ENCODE measurements at regions not wholly inside any gene's neighbourhood (a gene's known extent, or its start where the extent isn't known, plus 50 kb on each side); places are given as distances from the start of the nearest gene placed in this dataset.

DNA sequence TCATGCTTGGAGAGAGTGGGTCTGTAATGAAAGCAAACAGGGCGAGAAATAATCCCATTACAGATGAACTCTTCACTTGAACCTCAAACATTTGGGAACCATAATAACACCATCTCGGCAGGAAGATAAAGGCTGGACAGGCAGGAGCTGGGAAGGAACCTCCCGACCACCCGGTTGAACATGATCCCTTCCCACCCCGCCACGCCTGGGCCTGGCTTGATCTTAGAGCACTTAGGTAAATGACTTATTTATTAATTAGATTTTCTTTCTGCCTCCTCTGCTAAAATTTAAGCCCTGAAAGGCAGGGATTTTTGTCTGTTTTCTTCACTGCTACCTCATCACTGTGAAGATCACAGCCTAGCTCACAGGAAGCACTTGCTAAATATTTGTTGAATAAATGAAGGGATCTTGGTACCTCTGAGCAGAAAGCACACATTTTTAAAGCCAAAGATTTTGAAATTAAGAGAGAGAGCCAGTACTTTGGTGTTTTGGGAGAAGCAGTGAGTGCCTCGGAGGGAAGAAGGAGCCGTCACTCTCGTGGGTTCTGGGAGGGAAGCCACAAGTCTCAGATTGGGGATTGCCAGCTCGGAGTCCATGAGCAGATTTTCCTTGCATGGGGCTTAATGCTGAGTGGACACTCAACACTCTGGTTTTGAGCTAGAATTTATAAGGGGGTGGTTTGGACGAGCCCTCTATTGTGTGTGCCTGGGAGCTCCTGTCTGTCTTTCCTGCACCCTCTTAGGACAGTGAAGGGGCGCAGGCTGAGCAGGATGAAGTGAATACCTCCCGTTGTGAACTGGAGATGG, 133.3 kb downstream of the MACROH2A1 start:
- POLR2A ChIA-PET: no interaction called here
- no peak for TF ChIP-seq ESRRA (IDR thresholded peaks at IDR 0.05; ENCODE audit: borderline replicate concordance, low read length)
- no peak for TF ChIP-seq JUN (IDR thresholded peaks at IDR 0.05)
- no peak for TF ChIP-seq CBX8 (IDR thresholded peaks at IDR 0.05)
- TF ChIP-seq HOXB13 (CRISPR knock-in tag; IDR thresholded peaks at IDR 0.05; ENCODE audit: low read depth): no peak
- TF ChIP-seq, protein P1, sequence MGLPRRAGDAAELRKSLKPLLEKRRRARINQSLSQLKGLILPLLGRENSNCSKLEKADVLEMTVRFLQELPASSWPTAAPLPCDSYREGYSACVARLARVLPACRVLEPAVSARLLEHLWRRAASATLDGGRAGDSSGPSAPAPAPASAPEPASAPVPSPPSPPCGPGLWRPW (IDR thresholded peaks at IDR 0.05): no peak
- TF ChIP-seq, protein P2, sequence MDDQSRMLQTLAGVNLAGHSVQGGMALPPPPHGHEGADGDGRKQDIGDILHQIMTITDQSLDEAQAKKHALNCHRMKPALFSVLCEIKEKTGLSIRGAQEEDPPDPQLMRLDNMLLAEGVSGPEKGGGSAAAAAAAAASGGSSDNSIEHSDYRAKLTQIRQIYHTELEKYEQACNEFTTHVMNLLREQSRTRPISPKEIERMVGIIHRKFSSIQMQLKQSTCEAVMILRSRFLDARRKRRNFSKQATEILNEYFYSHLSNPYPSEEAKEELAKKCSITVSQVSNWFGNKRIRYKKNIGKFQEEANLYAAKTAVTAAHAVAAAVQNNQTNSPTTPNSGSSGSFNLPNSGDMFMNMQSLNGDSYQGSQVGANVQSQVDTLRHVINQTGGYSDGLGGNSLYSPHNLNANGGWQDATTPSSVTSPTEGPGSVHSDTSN (IDR thresholded peaks at IDR 0.05): no peak
- no peak for TF ChIP-seq BHLHE40 (IDR thresholded peaks at IDR 0.05; ENCODE audit: low read depth, low read length)
- ATAC-seq (no peak; a peak in 1 of 6 replicates), FAIRE-seq (no peak), DNase-seq (ENCODE audit: low read depth in 1 of 2, low spot score in 1 of 2) (no peak)
- no peak overlapping the region for H3K4me3 ChIP-seq
- H3K9me3 ChIP-seq: peaks cover 12% of the 10 kb centered on the region; the same call in 2 of the 3 replicates
- CTCF ChIA-PET: interaction anchor here (1.5 to 1.9 kb wide), 2 partner anchors 8 to 207 kb away, joined by 3 to 7 read pairs; no protein-coding TSS in a partner anchor
- H3K4me1 ChIP-seq: peaks cover 26% of the 10 kb centered on the region
- no peak overlapping the region for H3K4me2 ChIP-seq
- peak overlapping the region in 1 of 2 experiments; percentile 75; a peak in 3 of 6 replicates for H3K27ac ChIP-seq
- 86% methylated on average over 13 of the region's 13 CpGs for WGBS (ENCODE audit: missing lambda C conversion rate)

DNA sequence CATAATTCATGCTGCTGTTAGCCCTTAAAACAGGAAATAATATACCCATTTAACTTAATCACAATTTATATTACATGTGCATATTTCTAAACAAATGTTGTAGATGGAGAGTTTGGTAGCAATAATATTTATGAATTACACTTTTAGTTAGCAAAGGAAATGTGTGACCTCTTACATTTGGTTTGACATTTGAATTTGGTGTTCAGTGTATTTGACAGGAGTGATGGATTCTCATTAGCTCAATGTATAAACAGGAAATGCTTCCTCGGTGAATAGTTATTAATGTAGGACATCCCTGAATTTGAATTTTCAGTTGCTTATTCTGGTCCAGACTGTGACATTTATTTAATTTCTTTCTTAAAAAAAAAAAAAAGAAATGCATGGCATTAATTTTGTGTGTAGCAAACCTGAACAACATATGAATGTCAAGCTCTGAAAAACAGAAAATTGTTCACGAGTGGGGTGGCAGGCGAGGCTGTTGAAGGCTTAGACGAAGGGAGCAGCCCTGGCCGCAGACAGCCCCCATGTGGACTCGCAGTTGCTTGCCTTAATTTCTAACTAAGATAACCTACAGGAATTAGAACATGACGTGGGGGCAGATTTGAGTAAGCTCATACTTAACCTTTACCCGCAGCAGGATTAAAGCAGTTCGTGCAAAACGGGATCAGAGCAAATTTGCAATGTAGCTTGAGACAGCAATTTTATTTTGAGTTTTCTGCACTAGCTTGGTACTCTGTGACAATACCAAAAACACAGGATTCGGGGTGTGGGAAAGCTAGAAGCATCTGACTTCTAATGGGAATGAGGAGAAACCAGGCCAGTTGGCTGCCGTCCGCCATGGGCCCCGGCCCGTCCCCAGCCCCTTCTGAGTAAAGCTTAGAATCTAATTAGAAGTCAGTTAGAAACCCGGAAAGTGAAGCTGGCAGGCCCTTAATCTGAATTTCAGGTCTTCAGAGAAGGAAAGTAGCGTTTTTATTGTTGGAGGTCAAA, 134.3 kb downstream of the MACROH2A1 start:
- peaks cover 26% of the 10 kb centered on the region for H3K4me1 ChIP-seq
- WGBS (ENCODE audit: missing lambda C conversion rate): 78% methylated on average over 17 of the region's 17 CpGs
- no peak for DNase-seq (ENCODE audit: low read depth in 1 of 2, low spot score in 1 of 2)
- H3K9me3 ChIP-seq: peaks cover 22% of the 10 kb centered on the region; the same call in 2 of the 3 replicates
- no peak overlapping the region for H3K4me3 ChIP-seq
- no peak for FAIRE-seq
- H3K27ac ChIP-seq: peak overlapping the region; percentile 68 to 79; a peak in 5 of 6 replicates
- H3K4me2 ChIP-seq: peak overlapping the region; percentile 52; the same call in 1 of the 3 replicates
- TF ChIP-seq, protein P3, sequence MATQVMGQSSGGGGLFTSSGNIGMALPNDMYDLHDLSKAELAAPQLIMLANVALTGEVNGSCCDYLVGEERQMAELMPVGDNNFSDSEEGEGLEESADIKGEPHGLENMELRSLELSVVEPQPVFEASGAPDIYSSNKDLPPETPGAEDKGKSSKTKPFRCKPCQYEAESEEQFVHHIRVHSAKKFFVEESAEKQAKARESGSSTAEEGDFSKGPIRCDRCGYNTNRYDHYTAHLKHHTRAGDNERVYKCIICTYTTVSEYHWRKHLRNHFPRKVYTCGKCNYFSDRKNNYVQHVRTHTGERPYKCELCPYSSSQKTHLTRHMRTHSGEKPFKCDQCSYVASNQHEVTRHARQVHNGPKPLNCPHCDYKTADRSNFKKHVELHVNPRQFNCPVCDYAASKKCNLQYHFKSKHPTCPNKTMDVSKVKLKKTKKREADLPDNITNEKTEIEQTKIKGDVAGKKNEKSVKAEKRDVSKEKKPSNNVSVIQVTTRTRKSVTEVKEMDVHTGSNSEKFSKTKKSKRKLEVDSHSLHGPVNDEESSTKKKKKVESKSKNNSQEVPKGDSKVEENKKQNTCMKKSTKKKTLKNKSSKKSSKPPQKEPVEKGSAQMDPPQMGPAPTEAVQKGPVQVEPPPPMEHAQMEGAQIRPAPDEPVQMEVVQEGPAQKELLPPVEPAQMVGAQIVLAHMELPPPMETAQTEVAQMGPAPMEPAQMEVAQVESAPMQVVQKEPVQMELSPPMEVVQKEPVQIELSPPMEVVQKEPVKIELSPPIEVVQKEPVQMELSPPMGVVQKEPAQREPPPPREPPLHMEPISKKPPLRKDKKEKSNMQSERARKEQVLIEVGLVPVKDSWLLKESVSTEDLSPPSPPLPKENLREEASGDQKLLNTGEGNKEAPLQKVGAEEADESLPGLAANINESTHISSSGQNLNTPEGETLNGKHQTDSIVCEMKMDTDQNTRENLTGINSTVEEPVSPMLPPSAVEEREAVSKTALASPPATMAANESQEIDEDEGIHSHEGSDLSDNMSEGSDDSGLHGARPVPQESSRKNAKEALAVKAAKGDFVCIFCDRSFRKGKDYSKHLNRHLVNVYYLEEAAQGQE (IDR thresholded peaks at IDR 0.05): no peak
- TF ChIP-seq, protein P4, sequence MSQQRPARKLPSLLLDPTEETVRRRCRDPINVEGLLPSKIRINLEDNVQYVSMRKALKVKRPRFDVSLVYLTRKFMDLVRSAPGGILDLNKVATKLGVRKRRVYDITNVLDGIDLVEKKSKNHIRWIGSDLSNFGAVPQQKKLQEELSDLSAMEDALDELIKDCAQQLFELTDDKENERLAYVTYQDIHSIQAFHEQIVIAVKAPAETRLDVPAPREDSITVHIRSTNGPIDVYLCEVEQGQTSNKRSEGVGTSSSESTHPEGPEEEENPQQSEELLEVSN (IDR thresholded peaks at IDR 0.05; ENCODE audit: borderline replicate concordance, low read depth): no peak
- TF ChIP-seq ZNF302 (CRISPR knock-in tag; IDR thresholded peaks at IDR 0.05) (no peak), HOXB5 (CRISPR knock-in tag; IDR thresholded peaks at IDR 0.05) (no peak), HEYL (CRISPR knock-in tag; IDR thresholded peaks at IDR 0.05) (no peak), SMC3 (IDR thresholded peaks at IDR 0.05) (no peak), NFE2L2 (conservative IDR thresholded peaks at IDR 0.05; ENCODE audit: low read length) (no peak), EHF (CRISPR knock-in tag; IDR thresholded peaks at IDR 0.05) (no peak), FOSB (CRISPR knock-in tag; IDR thresholded peaks at IDR 0.05) (no peak), SREBF2 (IDR thresholded peaks at IDR 0.05) (no peak), BHLHE40 (IDR thresholded peaks at IDR 0.05; ENCODE audit: low read depth, low read length) (no peak), FOSL2 (IDR thresholded peaks at IDR 0.05) (no peak), FOSL2 (CRISPR knock-in tag; IDR thresholded peaks at IDR 0.05) (no peak), KDM5A (IDR thresholded peaks at IDR 0.05) (no peak), ESRRA (IDR thresholded peaks at IDR 0.05; ENCODE audit: borderline replicate concordance, low read length) (no peak)
- CTCF ChIA-PET: interaction anchor here (1.5 to 1.9 kb wide), 3 partner anchors 8 to 206 kb away, joined by 3 to 7 read pairs (median 3); no protein-coding TSS in a partner anchor
- no peak for ATAC-seq
- POLR2A ChIA-PET: no interaction called here

All from A549 (cell line).